HG02973 (cell line): ENCODE measurements at regions not wholly inside any gene's neighbourhood (a gene's known extent, or its start where the extent isn't known, plus 50 kb on each side); places are given as distances from the start of the nearest gene placed in this dataset.

Experiments used
- ATAC-seq: cut with Tn5 transposase; IDR thresholded peaks from one replicate; pipeline ENCODE4 v1.9.1; 2021; ENCODE audit warnings: moderate library complexity; ENCODE audit not compliant: unreplicated experiment

- no peak for ATAC-seq
Observed at GRCh38 chr11:123305601-123306375, 110.7 kb upstream of the CLMP start.

- ATAC-seq, result no peak
Observed at GRCh38 chr11:123304828-123305466, 109.9 kb upstream of the CLMP start.

GRCh38 chr11:123303924-123304323 is 108.9 kb upstream of the CLMP start:
- no peak for ATAC-seq

GRCh38 chr11:123302751-123303195 is 107.7 kb upstream of the CLMP start:
- peak; percentile 58 for ATAC-seq

GRCh38 chr11:123301696-123302400 is 106.8 kb upstream of the CLMP start:
- peak; percentile 64 for ATAC-seq

GRCh38 chr11:123301013-123301591 is 106.1 kb upstream of the CLMP start:
- no peak for ATAC-seq

- no peak for ATAC-seq
Observed at GRCh38 chr11:123299721-123300120, 104.7 kb upstream of the CLMP start.

- ATAC-seq, result no peak
Observed at GRCh38 chr11:123298488-123299447, 103.7 kb upstream of the CLMP start.

- no peak for ATAC-seq
Observed at GRCh38 chr11:123292647-123293046, 97.6 kb upstream of the CLMP start.

GRCh38 chr11:123291201-123291869 is 96.3 kb upstream of the CLMP start:
- ATAC-seq, result no peak

- no peak for ATAC-seq
Observed at GRCh38 chr11:123286761-123287160, 91.7 kb upstream of the CLMP start.

GRCh38 chr11:123286255-123286654 is 91.2 kb upstream of the CLMP start:
- ATAC-seq, result no peak

- ATAC-seq, result no peak
Observed at GRCh38 chr11:123284454-123284853, 89.4 kb upstream of the CLMP start.

- ATAC-seq, result no peak
Observed at GRCh38 chr11:123282597-123282996, 87.5 kb upstream of the CLMP start.

GRCh38 chr11:123273616-123274015 is 78.6 kb upstream of the CLMP start:
- no peak for ATAC-seq

- ATAC-seq, result no peak
Observed at GRCh38 chr11:123272565-123272964, 77.5 kb upstream of the CLMP start.

- no peak for ATAC-seq
Observed at GRCh38 chr11:123268156-123268555, 73.1 kb upstream of the CLMP start.

GRCh38 chr11:123265951-123266350 is 70.9 kb upstream of the CLMP start:
- ATAC-seq, result no peak

- no peak for ATAC-seq
Observed at GRCh38 chr11:123264431-123264780, 69.4 kb upstream of the CLMP start.
